GM19452 (cell line): ENCODE measurements at regions not wholly inside any gene's neighbourhood (a gene's known extent, or its start where the extent isn't known, plus 50 kb on each side); places are given as distances from the start of the nearest gene placed in this dataset.
"Not testable (repeated sequence)": the region's sequence is repeated elsewhere in the genome, so short reads cannot be mapped to it uniquely, and the experiment has no call there.

ENCODE experiments used
- ATAC-seq: cut with Tn5 transposase; IDR thresholded peaks from one replicate; pipeline ENCODE4 v1.9.1; 2021; ENCODE audit not compliant: unreplicated experiment

- no peak for ATAC-seq
Measured at GRCh38 chr12:40431169-40431568, 206.4 kb downstream of the LRRK2 start.

- no peak for ATAC-seq
Measured at GRCh38 chr12:40435251-40435650, 210.5 kb downstream of the LRRK2 start.

GRCh38 chr12:40435951-40436350 is 211.2 kb downstream of the LRRK2 start:
- ATAC-seq: no peak

- no peak for ATAC-seq
Measured at GRCh38 chr12:40436564-40436963, 211.8 kb downstream of the LRRK2 start.

GRCh38 chr12:40439771-40440492 is 215.1 kb downstream of the LRRK2 start:
- no peak for ATAC-seq

GRCh38 chr12:40444174-40444573 is 219.4 kb downstream of the LRRK2 start:
- no peak for ATAC-seq

- no peak for ATAC-seq
Measured at GRCh38 chr12:40446385-40446784, 221.6 kb downstream of the LRRK2 start.

GRCh38 chr12:40448523-40448922 is 223.7 kb downstream of the LRRK2 start:
- ATAC-seq: not testable (repeated sequence)

- ATAC-seq: no peak
Measured at GRCh38 chr12:40451661-40452060, 226.9 kb downstream of the LRRK2 start.

- ATAC-seq: no peak
Measured at GRCh38 chr12:40464121-40464520, 228.1 kb upstream of the CNTN1 start.

GRCh38 chr12:40469736-40470135 is 222.5 kb upstream of the CNTN1 start:
- ATAC-seq: no peak

- no peak for ATAC-seq
Measured at GRCh38 chr12:40473962-40474361, 218.3 kb upstream of the CNTN1 start.

- ATAC-seq: no peak
Measured at GRCh38 chr12:40474630-40475029, 217.6 kb upstream of the CNTN1 start.

GRCh38 chr12:40499856-40500255 is 192.4 kb upstream of the CNTN1 start:
- no peak for ATAC-seq

- peak; percentile 72 for ATAC-seq
Measured at GRCh38 chr12:40502322-40502721, 189.9 kb upstream of the CNTN1 start.

GRCh38 chr12:40505327-40505726 is 186.9 kb upstream of the CNTN1 start:
- ATAC-seq: no peak

GRCh38 chr12:40508421-40508820 is 183.8 kb upstream of the CNTN1 start:
- no peak for ATAC-seq

- no peak for ATAC-seq
Measured at GRCh38 chr12:40511341-40511740, 180.9 kb upstream of the CNTN1 start.

GRCh38 chr12:40515041-40515816 is 177.0 kb upstream of the CNTN1 start:
- peak; percentile 74 for ATAC-seq

- no peak for ATAC-seq
Measured at GRCh38 chr12:40522837-40523236, 169.4 kb upstream of the CNTN1 start.

GRCh38 chr12:40525054-40525453 is 167.2 kb upstream of the CNTN1 start:
- no peak for ATAC-seq

GRCh38 chr12:40534828-40535227 is 157.4 kb upstream of the CNTN1 start:
- no peak for ATAC-seq
